HG03108 (cell line): ENCODE measurements at regions not wholly inside any gene's neighbourhood (a gene's known extent, or its start where the extent isn't known, plus 50 kb on each side); places are given as distances from the start of the nearest gene placed in this dataset.

Experiments
- ATAC-seq: cut with Tn5 transposase; IDR thresholded peaks from one replicate; pipeline ENCODE4 v1.9.1; 2021; ENCODE audit warnings: moderate library complexity; ENCODE audit not compliant: unreplicated experiment

DNA sequence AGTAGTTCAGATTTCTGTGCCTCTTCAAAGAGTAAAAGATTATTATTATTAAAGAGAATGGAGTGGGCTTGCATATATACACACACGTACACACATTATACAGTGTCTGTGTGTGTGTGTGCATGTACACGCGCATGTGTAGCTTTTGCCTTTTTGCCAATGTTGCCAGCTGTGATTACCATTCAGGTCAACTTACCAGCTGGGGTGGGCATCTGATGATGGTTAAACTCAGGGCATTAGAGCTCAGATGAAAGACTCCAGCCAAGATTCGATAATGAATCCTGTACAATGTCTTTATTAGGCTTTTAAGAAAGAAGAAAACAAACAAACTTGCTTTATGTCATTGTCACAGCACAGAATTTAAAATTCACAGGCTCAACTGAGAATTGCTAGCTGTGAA, 296.5 kb upstream of the DMAC1 start:
- no peak for ATAC-seq

DNA sequence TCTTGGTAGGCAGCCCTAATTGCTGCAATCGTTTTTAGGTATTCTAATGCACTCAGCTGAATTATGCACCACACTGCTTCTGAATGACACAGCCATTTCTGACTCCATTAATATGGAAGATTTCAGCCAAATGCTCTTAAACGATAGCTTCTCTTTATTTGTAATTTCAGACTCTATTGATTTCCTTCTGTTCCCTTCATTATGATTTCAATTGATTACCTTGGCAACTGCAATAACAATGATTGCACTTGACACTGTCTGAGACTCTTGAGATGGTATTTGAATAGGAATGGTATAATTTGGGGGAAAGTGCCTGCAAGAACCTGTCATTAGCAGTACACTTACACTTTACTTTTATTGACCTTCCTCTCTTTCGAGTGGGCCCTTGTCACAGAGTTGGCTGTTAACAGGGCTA, 296.1 kb upstream of the DMAC1 start:
- ATAC-seq: no peak

GRCh38 chr9:8088477-8088876, 288.9 kb upstream of the DMAC1 start:
- no peak for ATAC-seq

DNA sequence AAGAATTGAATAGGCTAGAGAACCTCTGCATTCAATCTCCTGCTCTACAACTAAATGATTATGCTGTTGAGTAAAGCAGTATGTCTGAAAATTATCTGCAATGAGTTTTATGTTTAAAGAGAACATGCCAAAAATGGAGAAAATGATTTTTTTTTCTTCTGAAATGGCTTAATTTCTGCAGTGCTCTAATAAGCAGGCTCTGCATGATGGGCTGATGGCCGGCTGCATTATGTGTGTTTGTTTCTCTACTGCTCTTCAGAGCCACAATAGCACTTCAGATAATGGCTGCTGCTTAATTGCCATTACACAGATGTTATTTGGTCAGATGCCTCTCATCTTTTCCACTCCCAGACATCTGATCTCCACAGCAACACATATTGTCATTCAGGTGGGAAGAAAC, 286.4 kb upstream of the DMAC1 start:
- ATAC-seq: no peak

GRCh38 chr9:8078641-8079140, 279.1 kb upstream of the DMAC1 start:
- ATAC-seq: no peak

DNA sequence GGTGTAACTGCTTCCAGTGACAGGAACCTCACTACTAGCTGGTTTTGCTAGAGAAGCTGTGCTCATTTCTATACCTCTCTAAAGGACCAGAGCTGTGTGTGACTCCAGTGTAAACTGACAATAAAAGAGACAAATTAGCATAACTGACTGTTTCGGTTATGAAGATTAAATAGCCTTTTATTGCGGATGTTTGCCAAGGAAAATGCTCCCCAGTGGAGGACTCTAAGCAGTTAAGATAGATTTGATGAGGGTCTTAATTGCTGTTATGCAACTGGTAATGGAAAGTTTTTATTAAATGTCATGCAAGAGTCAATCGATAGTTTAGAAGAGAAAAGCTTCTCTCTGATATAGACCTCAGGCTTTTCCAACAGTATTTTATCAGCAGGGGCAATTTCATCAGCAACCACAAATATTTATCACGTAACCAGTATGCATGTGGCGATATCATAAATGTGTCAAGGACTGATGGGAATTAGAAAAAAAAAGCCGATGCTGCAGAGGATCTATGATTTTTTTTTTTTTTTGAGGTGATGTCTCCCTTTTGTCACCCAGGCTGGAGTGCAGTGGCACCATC, 275.2 kb upstream of the DMAC1 start:
- no peak for ATAC-seq

- ATAC-seq: no peak
Measured at GRCh38 chr9:8071445-8071798, 271.8 kb upstream of the DMAC1 start.

DNA sequence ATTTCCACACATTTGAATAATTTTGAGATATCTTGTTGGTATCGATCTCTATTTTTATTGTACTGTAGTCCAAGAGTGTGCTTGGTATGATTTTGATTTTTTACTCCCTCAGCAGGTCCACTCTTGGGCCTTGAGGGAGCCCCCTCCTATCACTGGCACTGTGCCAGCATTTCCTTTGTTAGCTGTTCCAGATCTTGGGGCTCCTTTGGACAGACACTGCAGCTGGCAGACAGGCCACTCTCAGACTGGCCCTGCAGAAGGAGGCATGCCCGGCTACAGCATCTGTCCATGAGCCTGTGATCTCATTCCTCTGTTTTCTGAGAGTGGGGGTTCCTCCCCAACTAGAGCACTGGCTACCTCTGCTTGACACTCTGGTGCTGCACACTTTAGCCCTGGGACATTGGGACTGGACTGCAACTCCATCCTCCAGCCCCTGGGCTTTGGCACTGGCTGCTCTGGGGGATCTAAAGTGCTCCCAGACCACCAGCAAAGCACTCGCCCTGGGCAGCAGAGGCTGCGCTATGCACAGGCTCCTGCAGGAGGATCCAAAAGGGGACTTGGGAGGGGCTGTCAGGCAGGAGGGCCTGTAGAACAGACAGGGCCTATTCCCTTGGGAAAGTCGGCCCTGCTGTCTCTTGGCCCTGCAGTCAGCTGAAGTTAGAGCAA, 271.3 kb upstream of the DMAC1 start:
- no peak for ATAC-seq

DNA sequence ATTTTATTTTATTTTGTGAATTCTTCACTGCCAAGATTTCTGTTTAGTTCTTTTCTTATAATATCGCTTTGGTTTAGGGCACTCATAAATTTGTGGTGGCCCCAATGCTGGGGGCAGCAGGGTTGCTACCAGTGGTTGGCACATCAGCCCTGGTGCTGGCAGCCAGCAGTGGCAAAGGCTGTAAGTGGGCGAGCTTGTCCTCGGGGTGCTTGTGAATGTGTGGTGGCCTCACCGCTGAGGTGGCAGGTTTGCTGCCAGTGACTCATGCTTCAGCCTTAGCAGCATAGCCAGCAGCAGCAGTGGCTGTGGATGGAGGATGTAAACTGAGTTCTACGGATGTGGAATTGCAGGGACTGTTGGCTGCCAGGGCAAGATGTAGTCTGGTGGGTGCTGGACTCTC, 262.9 kb upstream of the DMAC1 start:
- ATAC-seq: no peak

GRCh38 chr9:8053501-8053900, 253.9 kb upstream of the DMAC1 start:
- ATAC-seq: no peak

- no peak for ATAC-seq
Measured at GRCh38 chr9:8052991-8053390, 253.4 kb upstream of the DMAC1 start.

- ATAC-seq: no peak
Measured at GRCh38 chr9:8037745-8038144, 238.2 kb upstream of the DMAC1 start.

- ATAC-seq: no peak
Measured at GRCh38 chr9:8036914-8037524, 237.4 kb upstream of the DMAC1 start.

DNA sequence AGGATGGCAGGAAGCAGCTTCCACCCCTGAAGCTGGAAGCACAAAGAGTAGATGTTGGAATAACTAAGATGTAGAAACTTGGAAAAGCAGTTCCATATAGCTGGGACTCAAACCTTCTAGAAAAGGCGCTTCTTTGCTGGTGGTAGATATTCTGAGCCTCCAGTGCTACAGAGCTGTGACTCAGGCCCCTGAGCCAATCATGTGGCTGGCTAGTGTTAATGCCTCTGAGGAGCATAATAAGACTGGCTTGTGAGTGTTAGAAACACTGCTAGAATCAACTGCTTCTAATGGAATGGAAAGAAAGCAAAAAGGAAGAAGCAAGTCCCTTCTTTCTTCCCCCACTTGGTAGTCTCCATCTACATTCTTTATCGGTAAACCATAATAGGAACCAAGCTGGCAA, 234.2 kb upstream of the DMAC1 start:
- ATAC-seq: no peak

DNA sequence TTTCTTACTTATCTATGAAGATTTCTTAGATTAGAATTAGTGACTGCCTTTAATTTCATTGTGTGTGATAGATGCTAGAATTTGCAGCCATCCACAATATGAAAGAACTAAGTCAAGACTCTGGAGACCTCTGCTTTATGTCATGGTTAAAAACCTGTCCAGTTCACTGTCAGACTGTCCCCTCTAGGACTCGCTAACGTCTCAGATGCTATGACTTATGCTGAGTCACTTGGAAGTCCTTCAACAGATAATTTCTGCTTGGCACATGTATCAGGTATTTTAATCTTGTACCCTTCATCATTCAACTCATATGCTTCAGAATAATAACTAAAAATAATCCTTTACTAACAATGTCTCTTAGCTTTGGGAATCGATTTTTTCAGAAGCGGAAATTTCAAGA, 230.5 kb upstream of the DMAC1 start:
- no peak for ATAC-seq

- ATAC-seq: no peak
Measured at GRCh38 chr9:8027351-8027750, 227.8 kb upstream of the DMAC1 start.

DNA sequence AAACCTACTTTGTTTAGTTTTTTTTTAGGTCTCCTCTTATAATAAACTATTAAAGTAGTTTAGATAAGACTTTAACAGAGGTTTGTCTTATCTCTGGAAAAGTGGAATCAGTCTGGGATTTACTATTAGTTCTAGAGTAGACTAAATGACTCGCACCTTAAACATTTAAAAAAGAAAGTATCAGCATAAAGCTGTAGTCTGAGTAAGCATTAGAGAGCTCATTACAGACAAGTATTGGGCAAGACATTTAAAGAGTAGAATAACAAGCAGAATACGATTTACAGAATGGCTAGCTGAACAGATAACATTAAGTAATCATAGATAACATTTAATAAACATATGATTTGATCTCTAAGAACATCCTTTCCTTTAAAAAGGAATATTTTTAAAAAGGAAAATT, 226.0 kb upstream of the DMAC1 start:
- ATAC-seq: no peak

DNA sequence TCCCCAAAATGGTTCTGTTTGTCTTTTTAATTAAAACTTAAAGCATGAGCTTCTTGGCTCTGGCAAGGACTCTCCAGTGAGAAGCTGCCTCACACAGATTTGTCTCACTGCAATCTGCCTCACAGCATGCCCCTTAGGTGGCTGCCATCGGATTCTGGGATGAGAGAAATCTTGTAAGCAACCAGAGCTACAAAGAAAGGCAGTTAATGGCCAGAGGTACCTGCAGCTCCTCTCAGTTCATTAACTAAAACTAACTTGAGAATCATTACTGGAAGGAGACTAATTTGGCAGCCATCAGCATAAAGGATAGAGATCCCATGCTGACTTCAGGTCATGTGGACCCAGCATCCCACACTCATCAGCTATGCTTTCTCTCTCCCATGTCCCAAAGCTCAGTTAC, 220.6 kb upstream of the DMAC1 start:
- ATAC-seq: no peak

- no peak for ATAC-seq
Measured at GRCh38 chr9:8019636-8020035, 220.1 kb upstream of the DMAC1 start.

- ATAC-seq: no peak
Measured at GRCh38 chr9:8014997-8015682, 215.6 kb upstream of the DMAC1 start.

DNA sequence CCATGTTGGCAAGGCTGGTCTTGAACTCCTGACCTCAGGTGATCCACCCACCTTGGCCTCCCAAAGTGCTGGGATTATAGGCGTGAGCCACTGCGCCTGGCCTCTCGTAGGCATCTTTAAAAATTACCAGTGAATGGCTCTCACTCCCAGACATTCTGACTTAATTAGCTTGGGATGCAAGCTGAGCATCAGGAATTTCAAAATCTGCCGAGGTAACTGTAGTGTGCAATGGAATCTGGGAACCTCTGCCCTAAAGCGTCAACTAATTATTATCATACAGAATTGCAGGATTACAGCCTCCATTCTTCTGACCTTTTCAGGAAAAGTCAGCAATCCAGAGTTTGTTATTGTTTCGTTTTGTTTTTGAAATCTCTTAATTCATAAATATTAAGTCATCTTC, 213.4 kb upstream of the DMAC1 start:
- ATAC-seq: no peak

- ATAC-seq: no peak
Measured at GRCh38 chr9:8011974-8012373, 212.4 kb upstream of the DMAC1 start.
